ENCODE measurements at regions not wholly inside any gene's neighbourhood (a gene's known extent, or its start where the extent isn't known, plus 50 kb on each side); places are given as distances from the start of the nearest gene placed in this dataset.

- no peak for TF ChIP-seq EZH2 (IDR thresholded peaks at IDR 0.05; ENCODE audit: borderline replicate concordance, insufficient read depth, low read depth, low read length, poor library complexity, severe bottlenecking)
- TF ChIP-seq CTCF (IDR thresholded peaks at IDR 0.05), result no peak
Observed at GRCh38 chr3:76405196-76405595, 619.8 kb upstream of the ZNF717 start.
